ENCODE measurements at regions not wholly inside any gene's neighbourhood (a gene's known extent, or its start where the extent isn't known, plus 50 kb on each side); places are given as distances from the start of the nearest gene placed in this dataset.

DNA sequence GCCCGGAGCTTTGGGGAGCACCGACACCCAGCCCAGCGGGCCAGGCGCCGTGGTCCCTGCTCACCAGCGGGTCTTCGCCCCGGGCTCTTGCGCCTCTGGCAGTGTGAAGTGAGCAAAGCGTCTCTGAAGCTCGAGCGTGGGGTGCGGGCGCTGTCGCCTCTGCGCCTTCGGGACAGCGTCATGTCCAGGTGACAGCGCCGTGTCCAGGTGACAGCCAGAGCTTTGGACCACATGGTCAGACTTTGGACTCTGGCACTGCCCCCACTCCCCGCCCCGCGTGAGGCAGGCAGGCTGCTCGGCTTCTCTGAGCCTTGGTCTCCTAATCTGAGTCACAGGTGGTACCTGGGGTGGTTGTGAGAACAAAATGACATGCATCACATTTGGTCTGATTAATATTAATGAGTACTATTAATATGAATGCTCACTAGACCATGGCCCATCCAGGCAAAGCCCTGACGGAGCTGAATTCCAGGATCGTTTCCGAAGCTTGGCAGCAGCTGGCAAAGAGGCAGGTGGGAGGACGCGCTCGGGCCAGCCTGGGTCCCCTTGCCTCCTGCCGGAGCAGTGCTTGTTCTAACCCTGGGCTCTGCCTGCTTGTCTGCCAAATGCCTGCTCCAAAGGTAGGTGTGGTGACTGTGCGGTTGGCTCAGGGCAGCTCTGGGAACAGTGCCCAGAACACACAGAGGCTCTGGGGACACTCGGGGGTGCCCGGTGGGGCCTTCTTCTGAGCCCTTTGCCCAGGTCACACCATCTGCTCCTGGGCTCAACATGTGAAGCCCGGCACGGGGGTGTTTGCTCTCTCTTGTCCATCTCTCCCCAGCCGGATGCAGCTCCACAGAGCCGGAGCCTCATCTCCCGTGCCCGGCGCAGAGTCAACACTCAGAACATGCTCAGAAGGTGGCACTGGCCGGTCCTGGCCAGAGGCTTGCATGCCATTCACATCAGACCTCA, 157.1 kb downstream of the OLFM1 start:
- DNase-seq (ENCODE audit: low read depth), result no peak
- in situ Hi-C loops (cut with HindIII; ENCODE audit: low pct_unique_long_range_greater_than_20kb, low sequenced_read_pairs), result no loop called here

GRCh38 chr9:135245482-135246247, 158.2 kb downstream of the OLFM1 start:
- no peak for DNase-seq (ENCODE audit: low read depth)
- in situ Hi-C loops (cut with HindIII; ENCODE audit: low pct_unique_long_range_greater_than_20kb, low sequenced_read_pairs), result no loop called here

DNA sequence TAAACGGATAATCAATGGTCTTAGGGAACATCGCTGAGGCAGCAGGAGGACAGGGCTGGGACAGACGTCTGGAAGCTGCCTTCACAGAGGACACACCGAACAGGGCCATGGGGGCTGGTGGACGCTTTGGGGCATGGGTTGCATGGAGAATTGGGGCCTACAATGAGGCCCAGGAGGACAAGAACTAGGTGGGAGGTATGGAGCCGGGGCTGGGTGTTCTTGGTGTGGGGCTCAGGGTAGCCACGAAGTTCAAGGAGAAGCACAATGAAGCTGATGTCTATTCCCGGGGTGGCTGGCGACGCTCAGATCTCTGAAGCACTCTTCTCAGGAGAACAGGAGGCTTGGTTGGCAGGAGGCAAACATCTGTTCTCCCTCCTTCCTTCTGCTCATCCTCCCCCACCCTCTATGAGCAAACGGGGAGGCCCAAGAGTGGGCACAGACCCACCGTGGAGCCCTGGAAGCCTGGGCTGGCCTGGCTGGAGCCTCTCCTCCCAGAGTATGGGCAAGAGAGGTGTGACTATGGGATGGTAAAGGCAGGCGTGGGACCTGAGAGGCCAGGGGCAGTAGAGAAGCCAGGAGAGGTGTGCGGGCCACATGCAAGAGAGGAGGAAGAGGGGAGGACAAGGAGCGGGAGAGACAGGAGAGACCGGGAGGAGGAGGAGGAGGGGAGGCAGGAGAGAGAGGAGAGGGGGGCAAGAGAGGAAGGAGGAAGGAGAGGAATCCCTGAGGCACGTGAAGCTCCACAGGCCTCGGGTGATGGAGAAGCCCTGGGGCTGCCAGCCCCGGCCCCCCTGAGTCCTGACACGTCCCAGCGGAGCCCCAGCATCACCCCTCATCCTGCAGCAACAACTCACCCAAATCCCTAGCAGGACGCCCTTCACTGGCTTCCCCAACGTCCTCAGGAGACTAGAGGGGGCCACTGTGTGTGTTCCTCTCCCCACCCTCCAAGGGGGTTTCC, 159.1 kb downstream of the OLFM1 start:
- no peak for DNase-seq (ENCODE audit: low read depth)
- in situ Hi-C loops (cut with HindIII; ENCODE audit: low pct_unique_long_range_greater_than_20kb, low sequenced_read_pairs), result no loop called here

DNA sequence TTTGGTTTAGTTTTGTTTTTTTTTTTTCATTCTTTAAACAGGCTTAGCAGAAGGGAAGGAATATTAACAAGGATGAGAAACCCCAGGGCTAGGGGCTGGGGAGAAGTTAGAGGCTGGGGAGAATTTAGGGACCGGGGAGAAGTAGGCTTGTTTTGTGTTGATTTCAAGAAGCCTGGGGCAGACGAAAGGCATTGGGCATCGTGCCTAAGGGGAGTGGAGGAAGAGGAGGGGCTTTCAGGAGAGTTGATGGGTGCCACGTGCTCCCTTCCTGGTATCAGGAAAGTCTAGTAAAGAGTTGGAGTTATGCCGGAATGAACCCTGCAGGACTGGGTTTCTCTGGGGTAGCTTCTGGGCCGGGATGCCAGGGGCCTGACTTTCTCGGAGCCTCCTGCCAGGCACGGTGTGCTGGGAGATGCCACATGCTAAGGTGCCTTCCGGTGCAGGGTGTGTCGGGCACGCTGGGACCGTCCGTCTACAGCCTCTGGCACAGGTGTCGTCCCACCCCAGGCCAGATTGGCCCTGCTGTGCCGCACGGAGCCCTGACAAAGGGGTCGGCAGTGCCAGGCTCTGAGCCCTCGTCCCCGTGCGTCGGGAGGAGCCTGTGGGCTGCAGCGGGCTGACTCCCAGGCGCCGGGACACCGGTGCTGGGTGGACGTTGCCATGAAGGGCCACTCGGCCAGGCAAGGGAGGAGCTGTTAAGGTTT, 159.9 kb downstream of the OLFM1 start:
- no peak for DNase-seq (ENCODE audit: low read depth)
- in situ Hi-C loops (cut with HindIII; ENCODE audit: low pct_unique_long_range_greater_than_20kb, low sequenced_read_pairs), result no loop called here

- no peak for DNase-seq (ENCODE audit: low read depth)
- in situ Hi-C loops (cut with HindIII; ENCODE audit: low pct_unique_long_range_greater_than_20kb, low sequenced_read_pairs), result no loop called here
Observed at GRCh38 chr9:135248111-135248510, 160.6 kb downstream of the OLFM1 start.

DNA sequence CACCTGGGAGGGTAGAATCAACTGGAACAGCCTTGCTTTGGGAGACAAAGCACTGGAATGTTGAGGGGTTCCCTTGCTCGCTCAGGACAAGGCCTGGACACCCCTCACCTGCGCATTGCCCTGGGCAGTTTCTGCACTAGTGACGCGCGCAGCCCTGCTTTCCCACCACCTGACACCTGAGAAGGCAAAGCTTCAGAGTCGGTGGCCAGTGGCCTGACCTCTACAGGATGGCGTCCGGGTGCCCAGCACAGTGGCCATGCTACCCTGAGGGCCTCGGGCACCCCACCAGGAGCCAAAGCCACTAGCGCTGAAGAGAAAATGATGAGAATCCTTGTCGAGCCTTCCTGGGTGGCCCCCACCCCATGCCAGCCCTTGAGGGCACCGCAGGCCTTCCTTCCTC, 161.3 kb downstream of the OLFM1 start:
- in situ Hi-C loops (cut with HindIII; ENCODE audit: low pct_unique_long_range_greater_than_20kb, low sequenced_read_pairs), result no loop called here
- no peak for DNase-seq (ENCODE audit: low read depth)

GRCh38 chr9:135249191-135249590, 161.7 kb downstream of the OLFM1 start:
- no peak for DNase-seq (ENCODE audit: low read depth)
- in situ Hi-C loops (cut with HindIII; ENCODE audit: low pct_unique_long_range_greater_than_20kb, low sequenced_read_pairs), result no loop called here

DNA sequence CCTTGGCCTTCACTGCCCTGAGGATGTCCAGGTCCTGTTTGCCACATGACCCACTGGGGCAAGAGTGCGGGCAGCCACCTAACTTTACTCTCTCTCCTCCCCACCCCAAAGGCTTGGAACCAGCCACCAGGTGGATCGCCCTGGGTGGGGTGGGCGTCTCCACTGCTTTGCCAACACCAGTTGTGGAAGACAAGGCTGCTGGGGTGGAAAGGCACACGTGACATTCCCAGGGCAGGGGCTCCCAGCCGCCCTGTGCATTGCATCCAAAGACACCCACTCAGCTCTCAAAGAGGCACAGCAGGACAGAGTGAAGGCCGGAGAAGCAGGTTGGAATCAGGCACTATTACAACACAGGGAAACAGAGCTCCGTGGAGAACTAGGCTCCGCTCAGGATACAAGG, 162.2 kb downstream of the OLFM1 start:
- DNase-seq (ENCODE audit: low read depth), result no peak
- in situ Hi-C loops (cut with HindIII; ENCODE audit: low pct_unique_long_range_greater_than_20kb, low sequenced_read_pairs), result no loop called here

DNA sequence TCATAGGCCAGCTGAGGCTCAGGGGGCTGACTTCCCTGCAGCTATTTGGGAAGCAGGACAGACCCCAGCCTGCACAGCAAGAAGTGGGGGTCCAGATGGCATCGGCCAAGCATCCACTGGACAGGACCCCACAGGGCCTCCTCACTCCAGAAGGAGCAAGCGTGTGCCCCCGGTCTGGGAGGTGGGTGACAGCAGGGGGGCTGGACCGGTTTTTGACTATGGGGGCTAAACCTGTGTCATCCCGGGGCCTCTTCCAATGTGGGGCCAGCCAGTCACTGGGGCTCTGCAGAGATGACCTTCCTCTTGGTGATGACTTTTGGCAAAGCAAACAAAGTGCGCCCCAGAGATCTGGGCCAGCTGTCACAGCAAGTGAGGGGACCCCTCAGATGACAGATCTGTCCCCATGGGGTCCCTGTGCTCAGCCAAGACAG, 163.9 kb downstream of the OLFM1 start:
- DNase-seq (ENCODE audit: low read depth), result no peak
- in situ Hi-C loops (cut with HindIII; ENCODE audit: low pct_unique_long_range_greater_than_20kb, low sequenced_read_pairs), result no loop called here

GRCh38 chr9:135251996-135252760, 164.7 kb downstream of the OLFM1 start:
- in situ Hi-C loops (cut with HindIII; ENCODE audit: low pct_unique_long_range_greater_than_20kb, low sequenced_read_pairs), result no loop called here
- DNase-seq (ENCODE audit: low read depth), result no peak

DNA sequence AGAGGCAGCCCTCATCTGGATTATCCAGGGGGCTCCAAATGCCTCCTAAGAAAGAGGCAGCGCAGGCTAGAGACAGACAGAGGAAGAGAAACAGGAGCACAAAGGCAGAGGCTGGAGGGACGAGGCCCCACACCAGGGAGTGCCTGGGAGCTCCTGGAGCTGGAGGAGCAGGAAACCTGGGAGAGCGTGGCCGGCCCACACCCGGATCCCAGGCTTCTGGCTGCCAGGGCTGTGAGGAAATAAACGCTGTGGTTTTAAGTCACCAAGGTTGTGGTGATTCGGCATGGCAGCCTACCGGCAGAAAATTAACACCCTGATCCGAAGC, 165.5 kb downstream of the OLFM1 start:
- in situ Hi-C loops (cut with HindIII; ENCODE audit: low pct_unique_long_range_greater_than_20kb, low sequenced_read_pairs), result no loop called here
- no peak for DNase-seq (ENCODE audit: low read depth)

- no peak for DNase-seq (ENCODE audit: low read depth)
- in situ Hi-C loops (cut with HindIII; ENCODE audit: low pct_unique_long_range_greater_than_20kb, low sequenced_read_pairs), result no loop called here
Observed at GRCh38 chr9:135253305-135254004, 166.0 kb downstream of the OLFM1 start.

GRCh38 chr9:135254176-135255032, 166.9 kb downstream of the OLFM1 start:
- in situ Hi-C loops (cut with HindIII; ENCODE audit: low pct_unique_long_range_greater_than_20kb, low sequenced_read_pairs), result no loop called here
- no peak for DNase-seq (ENCODE audit: low read depth)

GRCh38 chr9:135255033-135255840, 167.8 kb downstream of the OLFM1 start:
- in situ Hi-C loops (cut with HindIII; ENCODE audit: low pct_unique_long_range_greater_than_20kb, low sequenced_read_pairs), result no loop called here
- no peak for DNase-seq (ENCODE audit: low read depth)

Measured in Caki2 (cell line).